Activated T-cell treated with anti-CD3 and anti-CD28 coated beads, Interleukin-2, amount 50 U/mL, for 1 hour (primary cell): ENCODE measurements at regions not wholly inside any gene's neighbourhood (a gene's known extent, or its start where the extent isn't known, plus 50 kb on each side); places are given as distances from the start of the nearest gene placed in this dataset.

Experiments used
- DNase-seq: peaks from one replicate; pipeline ENCODE4 v3.0.0-alpha.2; 2020

GRCh38 chr20:39318911-39319310 lies 356.8 kb downstream of the DHX35 start:
- no peak for DNase-seq

GRCh38 chr20:39312676-39313075 lies 350.5 kb downstream of the DHX35 start:
- DNase-seq: no peak

- no peak for DNase-seq
Measured at GRCh38 chr20:39311851-39312506, 349.8 kb downstream of the DHX35 start.

- DNase-seq: no peak
Measured at GRCh38 chr20:39310363-39310995, 348.3 kb downstream of the DHX35 start.

DNA sequence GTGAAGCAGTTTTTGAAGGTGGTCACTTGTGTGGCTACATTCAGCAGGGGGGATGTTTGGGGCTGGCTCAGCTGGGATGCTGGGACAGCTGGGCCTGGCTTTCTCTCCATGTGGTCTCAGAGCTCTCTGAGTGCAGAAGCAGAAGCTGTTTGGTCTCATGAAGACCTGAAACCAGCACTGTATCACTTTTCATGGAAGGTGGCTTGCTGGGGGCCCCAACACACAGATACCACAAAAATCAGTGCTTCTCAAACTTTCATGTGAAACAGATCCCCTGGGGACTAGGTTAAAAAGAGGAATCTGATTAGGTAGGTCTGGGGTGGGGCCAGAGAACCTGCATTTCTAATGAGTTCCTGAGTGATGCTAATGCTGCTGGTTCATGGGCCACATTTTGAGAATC lies 347.3 kb downstream of the DHX35 start:
- no peak for DNase-seq

DNA sequence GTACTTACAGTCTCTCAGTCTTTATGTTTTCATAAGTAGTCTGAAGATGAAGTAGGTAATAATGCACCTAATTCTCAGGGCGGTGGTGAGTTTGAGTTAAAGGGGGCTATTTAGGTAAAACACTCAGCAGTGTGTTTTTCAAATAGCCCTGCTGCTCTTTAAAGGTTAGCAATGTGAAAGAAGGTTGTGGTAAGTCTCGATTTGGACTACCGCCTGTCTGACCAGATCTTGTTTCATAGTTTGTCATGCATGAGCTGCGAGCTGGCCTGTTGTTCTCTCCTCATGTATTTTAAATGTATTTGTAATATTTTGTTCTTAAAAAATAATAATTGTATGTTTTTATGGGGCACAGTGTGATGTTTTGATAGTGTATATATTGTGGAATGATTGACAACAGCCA lies 340.2 kb downstream of the DHX35 start:
- DNase-seq: no peak

DNA sequence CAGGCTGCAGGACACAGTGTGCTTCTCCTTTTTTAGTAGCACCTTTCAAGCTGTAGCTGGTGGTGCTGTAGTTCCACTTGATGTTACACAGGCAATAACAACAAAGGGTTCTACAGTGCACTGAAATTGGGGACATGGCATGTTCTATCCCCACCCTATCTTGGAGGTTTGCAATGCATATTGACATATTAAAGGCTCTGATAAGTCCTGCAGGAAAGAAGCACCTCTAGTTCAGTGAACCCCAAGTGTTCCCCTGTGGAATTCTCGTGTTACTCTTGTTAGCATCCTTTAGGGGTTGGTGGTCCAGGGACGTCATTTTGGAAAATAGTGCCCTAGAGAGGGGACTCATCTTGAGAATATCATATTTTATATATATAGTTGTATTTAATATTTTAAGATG lies 337.6 kb downstream of the DHX35 start:
- DNase-seq: no peak

- no peak for DNase-seq
Measured at GRCh38 chr20:39298571-39299506, 336.7 kb downstream of the DHX35 start.

GRCh38 chr20:39298121-39298520 lies 336.0 kb downstream of the DHX35 start:
- no peak for DNase-seq

DNA sequence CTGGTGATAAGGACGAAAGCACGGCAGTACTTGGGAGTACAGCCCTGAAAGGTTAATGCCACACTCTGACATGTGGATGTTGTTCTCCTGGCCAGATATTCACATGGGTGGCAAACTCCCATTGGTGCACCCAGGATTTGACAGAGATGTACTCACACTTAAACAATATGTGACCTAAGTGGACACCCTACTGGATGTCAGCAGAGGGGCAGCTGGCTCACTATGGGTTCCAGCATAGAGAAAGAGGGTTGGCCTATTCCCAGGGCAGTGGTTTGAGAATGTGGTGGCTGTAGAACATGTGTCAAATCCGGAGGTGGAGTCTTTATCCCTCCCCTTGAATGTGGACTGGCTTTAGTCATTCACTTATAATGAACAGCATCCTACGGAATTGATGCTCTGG lies 333.2 kb downstream of the DHX35 start:
- no peak for DNase-seq

DNA sequence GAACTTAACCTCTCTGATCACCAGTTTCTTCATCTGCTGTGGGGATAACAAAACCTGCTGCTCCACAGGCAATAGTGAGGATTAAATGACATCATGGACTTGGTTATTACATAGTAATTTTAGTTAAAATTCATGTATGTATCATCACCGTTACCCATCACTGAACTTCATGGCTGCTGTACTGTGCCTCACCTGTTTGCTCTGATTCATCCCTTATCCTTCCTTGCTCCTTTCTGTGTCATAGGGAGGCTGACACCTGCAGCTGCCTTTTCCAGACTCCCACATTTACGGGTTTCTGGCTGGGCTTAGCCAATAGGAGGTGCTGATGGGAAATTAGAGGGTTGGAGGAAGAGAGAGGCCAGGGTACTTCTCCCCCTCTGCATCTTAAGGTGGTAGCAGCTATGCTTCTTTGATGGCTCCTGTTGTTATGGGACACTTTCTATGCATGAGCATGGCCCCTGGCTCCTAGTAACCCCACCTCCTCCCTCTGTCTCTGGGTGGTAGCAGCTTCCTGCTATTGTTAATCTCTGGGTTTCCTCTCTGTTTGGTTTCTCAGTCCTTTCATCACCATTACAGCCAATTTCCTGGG lies 332.1 kb downstream of the DHX35 start:
- no peak for DNase-seq

DNA sequence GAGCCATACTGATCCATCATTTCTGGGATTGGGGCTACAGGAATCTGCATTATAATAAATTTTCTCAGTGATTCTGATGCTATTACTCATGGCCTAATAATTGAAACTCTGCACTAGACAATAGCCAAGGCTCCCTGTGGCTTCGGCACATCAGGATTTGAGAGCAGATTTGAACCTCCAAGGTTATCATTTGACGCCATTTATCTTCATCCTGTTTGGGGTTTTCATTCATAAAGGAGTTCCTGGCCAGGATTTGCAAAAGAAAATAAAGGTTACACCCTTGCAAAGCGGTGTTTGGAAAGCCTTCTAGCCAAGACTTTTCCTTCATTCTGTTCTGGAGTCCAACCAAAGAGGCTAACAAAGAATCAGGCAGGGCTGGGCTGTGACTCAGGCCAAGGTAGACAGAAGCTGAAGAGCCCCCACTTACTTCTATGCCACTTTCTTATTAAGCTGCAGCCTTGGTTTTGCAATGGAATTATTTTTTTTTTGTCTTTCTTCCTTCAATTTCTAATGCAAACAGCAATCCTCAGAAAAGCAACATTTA lies 330.1 kb downstream of the DHX35 start:
- DNase-seq: no peak

- DNase-seq: no peak
Measured at GRCh38 chr20:39291301-39291700, 329.2 kb downstream of the DHX35 start.

GRCh38 chr20:39290575-39290974 lies 328.4 kb downstream of the DHX35 start:
- no peak for DNase-seq

GRCh38 chr20:39289831-39290230 lies 327.7 kb downstream of the DHX35 start:
- no peak for DNase-seq

GRCh38 chr20:39289316-39289715 lies 327.2 kb downstream of the DHX35 start:
- DNase-seq: no peak

DNA sequence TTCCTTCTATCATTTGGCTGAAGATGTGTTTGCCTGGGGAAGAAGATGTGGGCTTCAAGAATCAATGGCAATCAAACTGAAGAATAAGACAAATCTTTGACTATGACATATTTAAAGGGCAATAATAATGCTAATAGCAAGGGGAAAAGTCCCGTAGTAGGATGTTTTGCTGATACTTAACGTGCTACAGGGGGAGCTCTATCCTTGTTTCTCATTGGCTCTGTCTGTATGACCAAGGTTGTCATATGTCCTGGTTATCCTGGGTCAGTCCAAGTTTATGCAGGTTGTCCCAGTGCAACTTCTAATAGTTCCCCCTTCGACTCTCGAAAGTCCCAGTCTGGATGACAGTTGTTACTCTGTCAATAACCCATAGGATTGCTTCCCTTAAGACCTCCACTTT lies 321.3 kb downstream of the DHX35 start:
- DNase-seq: no peak

DNA sequence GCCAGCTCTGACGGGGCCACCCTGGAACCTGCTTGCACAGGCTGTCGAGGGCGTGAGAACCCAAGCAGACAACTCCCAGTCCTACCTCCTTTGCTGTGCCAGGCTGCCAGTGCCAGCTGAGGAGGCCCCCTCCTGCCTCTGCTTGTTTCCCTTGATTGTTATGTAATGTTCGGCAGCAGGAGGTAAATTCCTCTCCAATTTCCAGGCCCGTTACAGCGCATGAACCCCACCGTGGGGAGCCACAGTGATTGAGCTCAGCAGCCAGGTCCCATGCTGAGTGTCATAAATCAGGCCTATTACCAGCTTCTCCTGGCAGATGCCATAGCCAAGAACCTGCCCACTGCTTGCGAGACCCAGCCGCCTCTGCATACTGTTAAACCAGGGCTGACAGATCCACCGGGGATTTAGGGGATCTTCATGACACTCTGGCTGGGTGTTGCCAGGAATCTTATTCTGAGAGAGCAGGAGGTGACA lies 320.5 kb downstream of the DHX35 start:
- DNase-seq: no peak

- DNase-seq: no peak
Measured at GRCh38 chr20:39280875-39281274, 318.7 kb downstream of the DHX35 start.

- DNase-seq: no peak
Measured at GRCh38 chr20:39278230-39278788, 316.2 kb downstream of the DHX35 start.

GRCh38 chr20:39277185-39277584 lies 315.0 kb downstream of the DHX35 start:
- DNase-seq: no peak

- DNase-seq: no peak
Measured at GRCh38 chr20:39270837-39271604, 308.9 kb downstream of the DHX35 start.
